MM.1S (cell line): ENCODE measurements at regions not wholly inside any gene's neighbourhood (a gene's known extent, or its start where the extent isn't known, plus 50 kb on each side); places are given as distances from the start of the nearest gene placed in this dataset.

Experiments
- DNase-seq: peaks from one replicate; pipeline ENCODE4 v3.0.0-alpha.2; 2015
- H2AFZ ChIP-seq: fragments of 300-600 bp; sonication (generic); 2 replicates; pipeline ENCODE4 v1.6.0; 2016; ENCODE audit warnings: antibody characterized with exemption, low read length
- H3F3A ChIP-seq: fragments of 300-600 bp; sonication (generic); 2 replicates; pipeline ENCODE4 v1.6.1; 2016; ENCODE audit warnings: mild to moderate bottlenecking, antibody characterized with exemption, low read length, moderate library complexity, mixed read lengths; ENCODE audit not compliant: insufficient read depth
- H3K27ac ChIP-seq: fragments of 300-600 bp; sonication (generic); 2 replicates; pipeline ENCODE4 v1.5.1; 2016; ENCODE audit warnings: mild to moderate bottlenecking, low read length
- H3K27me3 ChIP-seq: fragments of 300-600 bp; sonication (generic); replicated peaks from 2 replicates; pipeline ENCODE4 v1.6.0; 2016; ENCODE audit warnings: low read length; ENCODE audit not compliant: insufficient read depth
- H3K36me3 ChIP-seq: fragments of 300-600 bp; sonication (generic); replicated peaks from 2 replicates; pipeline ENCODE4 v1.6.1; 2016; ENCODE audit warnings: mild to moderate bottlenecking, low read length, mixed read lengths; ENCODE audit not compliant: insufficient read depth
- H3K4me1 ChIP-seq: fragments of 300-600 bp; sonication (generic); 2 replicates; pipeline ENCODE4 v1.6.1; 2016; ENCODE audit warnings: low read length, mixed read lengths
- H3K4me2 ChIP-seq: fragments of 300-600 bp; sonication (generic); 2 replicates; pipeline ENCODE4 v1.6.0; 2016; ENCODE audit warnings: low read depth, low read length
- H3K4me3 ChIP-seq: fragments of 300-600 bp; sonication (generic); 2 replicates; pipeline ENCODE4 v1.5.1; 2016; ENCODE audit warnings: low read length, mixed read lengths
- H3K79me2 ChIP-seq: fragments of 300-600 bp; sonication (generic); 2 replicates; pipeline ENCODE4 v1.6.1; 2016; ENCODE audit warnings: mixed run types, low read length, mixed read lengths
- H3K9ac ChIP-seq: fragments of 300-600 bp; sonication (generic); 2 replicates; pipeline ENCODE4 v1.6.1; 2016; ENCODE audit warnings: low read length, mixed read lengths
- H3K9me2 ChIP-seq: fragments of 300-600 bp; sonication (generic); replicated peaks from 2 replicates; pipeline ENCODE4 v1.6.1; 2016; ENCODE audit warnings: mild to moderate bottlenecking, low read length, mixed read lengths; ENCODE audit not compliant: insufficient read depth
- H3K9me3 ChIP-seq: fragments of 300-600 bp; sonication (generic); replicated peaks from 2 replicates; pipeline ENCODE4 v1.6.1; 2016; ENCODE audit warnings: mild to moderate bottlenecking, low read length, mixed read lengths; ENCODE audit not compliant: insufficient read depth
- H4K20me1 ChIP-seq: fragments of 300-600 bp; sonication (generic); 2 replicates; pipeline ENCODE4 v1.6.1; 2016; ENCODE audit warnings: mild to moderate bottlenecking, low read length, moderate library complexity, mixed read lengths; ENCODE audit not compliant: insufficient read depth
- EZH2 ChIP-seq: fragments of 300-600 bp; sonication (generic); optimal IDR thresholded peaks from 2 replicates; pipeline ENCODE3; 2017; ENCODE audit warnings: low read depth, mild to moderate bottlenecking, antibody characterized with exemption, low read length, mixed read lengths
- EZH2phosphoT487 ChIP-seq: fragments of 300-600 bp; sonication (generic); IDR thresholded peaks from 2 replicates; pipeline ENCODE4 v1.6.1; 2018; ENCODE audit warnings: antibody characterized with exemption, low read length
- TF ChIP-seq, protein P1 (sequence below): fragments of 300-600 bp; sonication (generic); IDR thresholded peaks from 2 replicates; pipeline ENCODE4 v1.5.1; 2016; ENCODE audit warnings: antibody characterized with exemption, low read length, mixed read lengths

- H3K4me3 ChIP-seq: no peak overlapping the region
- TF ChIP-seq, protein P1, sequence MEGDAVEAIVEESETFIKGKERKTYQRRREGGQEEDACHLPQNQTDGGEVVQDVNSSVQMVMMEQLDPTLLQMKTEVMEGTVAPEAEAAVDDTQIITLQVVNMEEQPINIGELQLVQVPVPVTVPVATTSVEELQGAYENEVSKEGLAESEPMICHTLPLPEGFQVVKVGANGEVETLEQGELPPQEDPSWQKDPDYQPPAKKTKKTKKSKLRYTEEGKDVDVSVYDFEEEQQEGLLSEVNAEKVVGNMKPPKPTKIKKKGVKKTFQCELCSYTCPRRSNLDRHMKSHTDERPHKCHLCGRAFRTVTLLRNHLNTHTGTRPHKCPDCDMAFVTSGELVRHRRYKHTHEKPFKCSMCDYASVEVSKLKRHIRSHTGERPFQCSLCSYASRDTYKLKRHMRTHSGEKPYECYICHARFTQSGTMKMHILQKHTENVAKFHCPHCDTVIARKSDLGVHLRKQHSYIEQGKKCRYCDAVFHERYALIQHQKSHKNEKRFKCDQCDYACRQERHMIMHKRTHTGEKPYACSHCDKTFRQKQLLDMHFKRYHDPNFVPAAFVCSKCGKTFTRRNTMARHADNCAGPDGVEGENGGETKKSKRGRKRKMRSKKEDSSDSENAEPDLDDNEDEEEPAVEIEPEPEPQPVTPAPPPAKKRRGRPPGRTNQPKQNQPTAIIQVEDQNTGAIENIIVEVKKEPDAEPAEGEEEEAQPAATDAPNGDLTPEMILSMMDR: peak; percentile 30
- no peak for TF ChIP-seq EZH2phosphoT487
- TF ChIP-seq EZH2: no peak
- H3K79me2 ChIP-seq: no peaks in the 10 kb centered on the region
- no peaks in the 10 kb centered on the region for H3K36me3 ChIP-seq
- peak; percentile 14 for DNase-seq
- no peak overlapping the region for H3K9ac ChIP-seq
- H3K9me3 ChIP-seq: no peaks in the 10 kb centered on the region
- no peaks in the 10 kb centered on the region for H3F3A ChIP-seq
- H4K20me1 ChIP-seq: no peaks in the 10 kb centered on the region
- H3K27me3 ChIP-seq: no peaks in the 10 kb centered on the region
- no peak overlapping the region for H3K27ac ChIP-seq
- no peak overlapping the region for H2AFZ ChIP-seq
- no peaks in the 10 kb centered on the region for H3K9me2 ChIP-seq
- H3K4me2 ChIP-seq: no peak overlapping the region
- no peaks in the 10 kb centered on the region for H3K4me1 ChIP-seq
These were observed 803.7 kb downstream of the KCNT2 start for GRCh38 chr1:195804547-195804946.

- Histone ChIP-seq H3K4me3 (no peak overlapping the region), H3K9ac (no peak overlapping the region), H3K36me3 (no peaks in the 10 kb centered on the region), H3K79me2 (no peaks in the 10 kb centered on the region), H4K20me1 (no peaks in the 10 kb centered on the region), H3K27ac (no peak overlapping the region), H3K4me2 (no peak overlapping the region), H2AFZ (no peak overlapping the region), H3K9me3 (no peaks in the 10 kb centered on the region), H3F3A (no peaks in the 10 kb centered on the region), H3K4me1 (no peaks in the 10 kb centered on the region), H3K9me2 (no peaks in the 10 kb centered on the region), H3K27me3 (no peaks in the 10 kb centered on the region)
- DNase-seq: no peak
- TF ChIP-seq, protein P1: no peak
These were observed 809.2 kb downstream of the KCNT2 start for GRCh38 chr1:195799016-195799415.

GRCh38 chr1:195794225-195794624 lies 814.0 kb downstream of the KCNT2 start:
- Histone ChIP-seq H2AFZ (no peak overlapping the region), H3K27me3 (no peaks in the 10 kb centered on the region), H3K9me3 (no peaks in the 10 kb centered on the region), H3K4me3 (no peak overlapping the region), H3K4me1 (no peaks in the 10 kb centered on the region), H3K36me3 (no peaks in the 10 kb centered on the region), H3F3A (no peaks in the 10 kb centered on the region), H3K79me2 (no peaks in the 10 kb centered on the region), H3K27ac (no peak overlapping the region), H3K4me2 (no peak overlapping the region), H3K9ac (no peak overlapping the region), H4K20me1 (no peaks in the 10 kb centered on the region), H3K9me2 (no peaks in the 10 kb centered on the region)
- DNase-seq: no peak
- TF ChIP-seq, protein P1: no peak
- TF ChIP-seq EZH2: no peak
- no peak for TF ChIP-seq EZH2phosphoT487
